Neural cell (in vitro differentiated cells): ENCODE measurements at regions not wholly inside any gene's neighbourhood (a gene's known extent, or its start where the extent isn't known, plus 50 kb on each side); places are given as distances from the start of the nearest gene placed in this dataset.

ENCODE experiments used
- EP300 ChIP-seq: fragments of 450-650 bp; conservative IDR thresholded peaks from 2 replicates; pipeline ENCODE4 v1.6.1; 2014; ENCODE audit warnings: antibody characterized with exemption, mild to moderate bottlenecking, moderate library complexity; ENCODE audit not compliant: poor library complexity, severe bottlenecking
- EZH2 ChIP-seq: fragments of 200-600, 300-800 bp; shearing (Covaris generic), sonication (generic); IDR thresholded peaks from 2 replicates; pipeline ENCODE4 v1.6.1; 2014; ENCODE audit warnings: antibody characterized with exemption, low read length, borderline replicate concordance, mild to moderate bottlenecking; ENCODE audit not compliant: insufficient read depth, poor library complexity, severe bottlenecking
- MXI1 ChIP-seq: fragments of 450-650 bp; conservative IDR thresholded peaks from 2 replicates; pipeline ENCODE4 v1.6.1; 2014; ENCODE audit warnings: antibody characterized with exemption, mild to moderate bottlenecking; ENCODE audit not compliant: poor library complexity, severe bottlenecking
- POLR2AphosphoS5 ChIP-seq: IDR thresholded peaks from 2 replicates; pipeline ENCODE4 v1.6.1; 2012
- RAD21 ChIP-seq: fragments of 450-650 bp; conservative IDR thresholded peaks from 2 replicates; pipeline ENCODE4 v1.6.1; 2014; ENCODE audit warnings: antibody characterized with exemption, mild to moderate bottlenecking, moderate library complexity
- SMC3 ChIP-seq: fragments of 450-650 bp; conservative IDR thresholded peaks from 2 replicates; pipeline ENCODE4 v1.6.1; 2014; ENCODE audit warnings: antibody characterized with exemption, mild to moderate bottlenecking, moderate library complexity; ENCODE audit not compliant: poor library complexity
- TAF1 ChIP-seq: IDR thresholded peaks from 2 replicates; pipeline ENCODE4 v1.6.1; 2012; ENCODE audit warnings: low read depth
- TF ChIP-seq, protein P1 (sequence below): fragments of 450-650 bp; IDR thresholded peaks from 2 replicates; pipeline ENCODE4 v1.5.1; 2014; ENCODE audit warnings: antibody characterized with exemption, mild to moderate bottlenecking, moderate library complexity; ENCODE audit not compliant: poor library complexity, severe bottlenecking
- TF ChIP-seq, protein P2 (sequence below): IDR thresholded peaks from 2 replicates; pipeline ENCODE4 v1.6.1; 2012; ENCODE audit warnings: borderline replicate concordance

GRCh38 chr22:27480487-27480886 is 321.1 kb downstream of the MN1 start:
- TF ChIP-seq, protein P1, sequence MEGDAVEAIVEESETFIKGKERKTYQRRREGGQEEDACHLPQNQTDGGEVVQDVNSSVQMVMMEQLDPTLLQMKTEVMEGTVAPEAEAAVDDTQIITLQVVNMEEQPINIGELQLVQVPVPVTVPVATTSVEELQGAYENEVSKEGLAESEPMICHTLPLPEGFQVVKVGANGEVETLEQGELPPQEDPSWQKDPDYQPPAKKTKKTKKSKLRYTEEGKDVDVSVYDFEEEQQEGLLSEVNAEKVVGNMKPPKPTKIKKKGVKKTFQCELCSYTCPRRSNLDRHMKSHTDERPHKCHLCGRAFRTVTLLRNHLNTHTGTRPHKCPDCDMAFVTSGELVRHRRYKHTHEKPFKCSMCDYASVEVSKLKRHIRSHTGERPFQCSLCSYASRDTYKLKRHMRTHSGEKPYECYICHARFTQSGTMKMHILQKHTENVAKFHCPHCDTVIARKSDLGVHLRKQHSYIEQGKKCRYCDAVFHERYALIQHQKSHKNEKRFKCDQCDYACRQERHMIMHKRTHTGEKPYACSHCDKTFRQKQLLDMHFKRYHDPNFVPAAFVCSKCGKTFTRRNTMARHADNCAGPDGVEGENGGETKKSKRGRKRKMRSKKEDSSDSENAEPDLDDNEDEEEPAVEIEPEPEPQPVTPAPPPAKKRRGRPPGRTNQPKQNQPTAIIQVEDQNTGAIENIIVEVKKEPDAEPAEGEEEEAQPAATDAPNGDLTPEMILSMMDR, result no peak
- no peak for TF ChIP-seq EZH2
- no peak for TF ChIP-seq SMC3
- no peak for TF ChIP-seq EP300
- TF ChIP-seq POLR2AphosphoS5, result no peak
- TF ChIP-seq, protein P2, sequence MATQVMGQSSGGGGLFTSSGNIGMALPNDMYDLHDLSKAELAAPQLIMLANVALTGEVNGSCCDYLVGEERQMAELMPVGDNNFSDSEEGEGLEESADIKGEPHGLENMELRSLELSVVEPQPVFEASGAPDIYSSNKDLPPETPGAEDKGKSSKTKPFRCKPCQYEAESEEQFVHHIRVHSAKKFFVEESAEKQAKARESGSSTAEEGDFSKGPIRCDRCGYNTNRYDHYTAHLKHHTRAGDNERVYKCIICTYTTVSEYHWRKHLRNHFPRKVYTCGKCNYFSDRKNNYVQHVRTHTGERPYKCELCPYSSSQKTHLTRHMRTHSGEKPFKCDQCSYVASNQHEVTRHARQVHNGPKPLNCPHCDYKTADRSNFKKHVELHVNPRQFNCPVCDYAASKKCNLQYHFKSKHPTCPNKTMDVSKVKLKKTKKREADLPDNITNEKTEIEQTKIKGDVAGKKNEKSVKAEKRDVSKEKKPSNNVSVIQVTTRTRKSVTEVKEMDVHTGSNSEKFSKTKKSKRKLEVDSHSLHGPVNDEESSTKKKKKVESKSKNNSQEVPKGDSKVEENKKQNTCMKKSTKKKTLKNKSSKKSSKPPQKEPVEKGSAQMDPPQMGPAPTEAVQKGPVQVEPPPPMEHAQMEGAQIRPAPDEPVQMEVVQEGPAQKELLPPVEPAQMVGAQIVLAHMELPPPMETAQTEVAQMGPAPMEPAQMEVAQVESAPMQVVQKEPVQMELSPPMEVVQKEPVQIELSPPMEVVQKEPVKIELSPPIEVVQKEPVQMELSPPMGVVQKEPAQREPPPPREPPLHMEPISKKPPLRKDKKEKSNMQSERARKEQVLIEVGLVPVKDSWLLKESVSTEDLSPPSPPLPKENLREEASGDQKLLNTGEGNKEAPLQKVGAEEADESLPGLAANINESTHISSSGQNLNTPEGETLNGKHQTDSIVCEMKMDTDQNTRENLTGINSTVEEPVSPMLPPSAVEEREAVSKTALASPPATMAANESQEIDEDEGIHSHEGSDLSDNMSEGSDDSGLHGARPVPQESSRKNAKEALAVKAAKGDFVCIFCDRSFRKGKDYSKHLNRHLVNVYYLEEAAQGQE, result no peak
- no peak for TF ChIP-seq MXI1
- no peak for TF ChIP-seq TAF1
- no peak for TF ChIP-seq RAD21
